ENCODE measurements at regions not wholly inside any gene's neighbourhood (a gene's known extent, or its start where the extent isn't known, plus 50 kb on each side); places are given as distances from the start of the nearest gene placed in this dataset.

DNA sequence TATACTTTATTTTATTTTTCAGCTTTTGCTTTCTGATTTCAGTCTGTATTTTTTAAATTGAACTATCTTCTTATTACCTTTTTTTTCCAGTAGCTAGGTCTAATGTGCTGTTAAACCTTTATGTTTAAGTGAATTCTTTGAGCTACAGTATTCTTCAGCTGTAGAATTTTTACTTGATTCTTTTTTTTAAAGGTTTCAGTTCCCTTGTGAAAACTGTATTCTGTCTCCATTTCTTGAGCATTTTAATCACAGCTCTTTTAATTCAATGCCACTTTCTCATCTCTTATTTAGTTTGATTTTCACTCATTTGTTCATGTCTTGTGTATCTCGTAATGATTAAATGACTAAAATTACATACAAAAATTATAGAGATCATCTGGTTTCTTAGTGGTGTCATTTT lies 233.8 kb downstream of the MTRR start:
- in situ Hi-C loops (cut with MboI; ENCODE audit: low sequenced_read_pairs, unreplicated experiment): no loop called here
- TF ChIP-seq, protein P1, sequence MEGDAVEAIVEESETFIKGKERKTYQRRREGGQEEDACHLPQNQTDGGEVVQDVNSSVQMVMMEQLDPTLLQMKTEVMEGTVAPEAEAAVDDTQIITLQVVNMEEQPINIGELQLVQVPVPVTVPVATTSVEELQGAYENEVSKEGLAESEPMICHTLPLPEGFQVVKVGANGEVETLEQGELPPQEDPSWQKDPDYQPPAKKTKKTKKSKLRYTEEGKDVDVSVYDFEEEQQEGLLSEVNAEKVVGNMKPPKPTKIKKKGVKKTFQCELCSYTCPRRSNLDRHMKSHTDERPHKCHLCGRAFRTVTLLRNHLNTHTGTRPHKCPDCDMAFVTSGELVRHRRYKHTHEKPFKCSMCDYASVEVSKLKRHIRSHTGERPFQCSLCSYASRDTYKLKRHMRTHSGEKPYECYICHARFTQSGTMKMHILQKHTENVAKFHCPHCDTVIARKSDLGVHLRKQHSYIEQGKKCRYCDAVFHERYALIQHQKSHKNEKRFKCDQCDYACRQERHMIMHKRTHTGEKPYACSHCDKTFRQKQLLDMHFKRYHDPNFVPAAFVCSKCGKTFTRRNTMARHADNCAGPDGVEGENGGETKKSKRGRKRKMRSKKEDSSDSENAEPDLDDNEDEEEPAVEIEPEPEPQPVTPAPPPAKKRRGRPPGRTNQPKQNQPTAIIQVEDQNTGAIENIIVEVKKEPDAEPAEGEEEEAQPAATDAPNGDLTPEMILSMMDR (IDR thresholded peaks at IDR 0.05; ENCODE audit: borderline replicate concordance, control extremely low read depth, extremely low read depth, insufficient read depth, missing control alignments): no peak
- DNase-seq (ENCODE audit: low spot score): no peak

DNA sequence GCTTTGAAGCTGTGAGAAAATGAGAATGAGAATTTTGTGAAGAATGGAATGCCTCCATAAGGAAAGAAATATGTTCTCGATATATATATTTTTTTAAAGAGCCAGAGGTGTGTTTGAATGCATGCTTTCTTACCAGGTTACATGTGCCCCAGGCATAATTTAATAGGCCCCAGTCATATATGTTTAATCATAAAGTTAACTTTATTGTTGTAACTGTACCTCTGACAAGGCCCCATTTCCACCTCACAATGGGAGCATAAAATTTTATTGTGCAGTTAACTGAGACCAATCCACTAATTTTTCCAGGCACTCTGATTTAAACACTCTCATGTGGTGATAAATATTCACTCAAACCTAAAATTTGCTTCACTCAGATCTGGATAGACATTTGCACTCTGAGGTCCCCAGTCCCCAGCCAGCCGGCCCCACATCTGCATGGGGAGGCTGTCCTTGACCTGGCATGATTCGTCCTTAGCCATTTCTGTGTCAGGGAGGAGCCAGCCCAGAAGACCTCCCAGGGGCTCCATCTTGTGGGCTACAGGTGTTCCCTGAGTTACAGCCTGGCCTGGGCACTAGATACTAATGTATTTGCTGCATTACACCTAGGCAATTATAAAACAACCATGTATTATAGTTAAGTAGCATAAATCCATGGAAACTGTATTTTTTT lies 245.8 kb downstream of the MTRR start:
- TF ChIP-seq, protein P1 (IDR thresholded peaks at IDR 0.05; ENCODE audit: borderline replicate concordance, control extremely low read depth, extremely low read depth, insufficient read depth, missing control alignments): no peak
- in situ Hi-C loops (cut with MboI; ENCODE audit: low sequenced_read_pairs, unreplicated experiment): no loop called here
- DNase-seq (ENCODE audit: low spot score): no peak

DNA sequence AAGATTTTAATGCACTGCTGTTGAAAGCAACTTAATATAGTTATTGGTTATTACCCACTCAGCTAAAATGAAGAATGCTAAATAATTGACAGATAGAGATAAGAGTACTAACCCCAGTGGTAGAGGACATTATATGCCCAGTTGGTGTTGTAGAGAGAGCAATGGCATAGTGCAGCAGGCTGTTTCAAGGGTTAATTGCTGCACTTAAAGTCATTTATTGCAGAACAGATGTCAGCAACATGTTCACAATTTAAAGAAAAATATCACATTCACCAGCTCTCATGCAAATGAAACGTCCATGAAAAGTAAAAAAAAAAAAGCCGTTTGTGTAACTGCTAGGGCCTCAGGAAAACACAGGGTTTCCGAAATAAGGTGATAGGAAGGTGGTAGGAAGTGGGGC lies 254.6 kb downstream of the MTRR start:
- TF ChIP-seq, protein P1 (IDR thresholded peaks at IDR 0.05; ENCODE audit: borderline replicate concordance, control extremely low read depth, extremely low read depth, insufficient read depth, missing control alignments): no peak
- in situ Hi-C loops (cut with MboI; ENCODE audit: low sequenced_read_pairs, unreplicated experiment): no loop called here
- no peak for DNase-seq (ENCODE audit: low spot score)

DNA sequence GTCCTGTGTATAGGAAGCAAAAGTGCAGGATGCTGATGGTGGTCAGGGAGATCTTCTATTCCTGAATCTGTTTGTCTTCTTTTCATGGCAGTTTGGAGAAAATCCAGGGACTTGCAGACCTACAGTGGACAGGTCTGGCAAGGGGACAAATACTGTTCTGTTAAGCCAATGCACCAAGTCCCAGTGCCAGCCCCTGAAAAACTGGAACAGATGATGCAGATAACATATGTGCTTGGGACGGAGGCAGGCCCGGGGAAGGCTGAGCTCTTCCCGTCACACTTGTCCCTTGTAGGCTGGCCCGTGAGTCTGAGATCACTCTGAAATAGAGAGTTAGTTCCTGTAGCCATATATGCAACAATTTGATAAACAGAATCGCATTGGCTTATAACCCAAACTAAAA lies 265.7 kb downstream of the MTRR start:
- TF ChIP-seq, protein P1 (IDR thresholded peaks at IDR 0.05; ENCODE audit: borderline replicate concordance, control extremely low read depth, extremely low read depth, insufficient read depth, missing control alignments): no peak
- in situ Hi-C loops (cut with MboI; ENCODE audit: low sequenced_read_pairs, unreplicated experiment): no loop called here
- no peak for DNase-seq (ENCODE audit: low spot score)

DNA sequence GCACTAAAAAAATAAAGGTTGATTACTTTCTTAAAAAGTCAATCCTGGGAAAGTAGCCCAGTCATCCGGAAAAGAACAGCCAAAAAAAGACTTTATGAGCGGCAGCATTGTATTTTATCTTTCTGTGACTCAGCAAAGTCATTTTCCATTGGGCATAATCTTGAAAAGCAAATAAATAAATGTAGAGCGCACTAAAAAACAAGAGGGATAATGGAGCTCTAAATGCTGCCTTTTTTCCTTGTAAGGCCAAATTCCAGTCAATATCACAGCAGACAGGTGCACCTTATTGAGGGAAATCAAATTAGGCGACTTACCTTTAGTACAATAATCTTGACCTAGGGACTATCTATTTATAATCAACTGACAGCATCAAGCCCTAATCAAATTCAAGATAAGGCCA lies 266.8 kb downstream of the MTRR start:
- in situ Hi-C loops (cut with MboI; ENCODE audit: low sequenced_read_pairs, unreplicated experiment): no loop called here
- no peak for DNase-seq (ENCODE audit: low spot score)
- TF ChIP-seq, protein P1 (IDR thresholded peaks at IDR 0.05; ENCODE audit: borderline replicate concordance, control extremely low read depth, extremely low read depth, insufficient read depth, missing control alignments): no peak

DNA sequence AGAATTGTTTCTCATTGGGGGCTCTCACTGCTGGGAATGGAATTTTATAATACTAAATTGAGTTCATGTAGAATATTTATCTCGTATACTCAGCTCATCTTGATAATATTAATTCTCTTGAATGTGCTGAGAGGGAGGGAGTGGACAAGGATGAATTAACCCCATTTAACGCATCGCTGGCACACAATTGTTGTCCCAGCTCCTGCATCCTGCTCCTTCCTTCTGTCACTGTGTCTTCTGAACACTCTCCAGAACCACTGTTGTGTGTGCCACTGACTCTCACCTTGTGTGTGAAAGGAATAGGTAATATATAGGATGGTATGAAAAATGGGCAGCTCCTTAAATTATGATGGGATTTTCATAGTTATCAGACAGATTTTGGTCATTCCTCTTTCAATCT lies 267.3 kb downstream of the MTRR start:
- TF ChIP-seq, protein P1 (IDR thresholded peaks at IDR 0.05; ENCODE audit: borderline replicate concordance, control extremely low read depth, extremely low read depth, insufficient read depth, missing control alignments): no peak
- in situ Hi-C loops (cut with MboI; ENCODE audit: low sequenced_read_pairs, unreplicated experiment): no loop called here
- no peak for DNase-seq (ENCODE audit: low spot score)
